Naive thymus-derived CD4-positive, alpha-beta T cell (primary cell): ENCODE measurements at regions not wholly inside any gene's neighbourhood (a gene's known extent, or its start where the extent isn't known, plus 50 kb on each side); places are given as distances from the start of the nearest gene placed in this dataset.

Source experiments
- ATAC-seq: fragments of 150-1000 bp; cut with Tn5 transposase; 2 replicates; pipeline ENCODE4 v1.10.0; 2021; ENCODE audit warnings: mild to moderate bottlenecking, moderate library complexity
- CTCF ChIA-PET: fragments of 350-600 bp; sonication (Branson Sonifier 250); formaldehyde crosslinking; loops from one replicate; lab custom pipeline; 2021; ENCODE audit warnings: antibody characterized with exemption; lab: Charles Lee
- POLR2A ChIA-PET: fragments of 350-600 bp; sonication (Branson Sonifier 250); formaldehyde crosslinking; loops from one replicate; lab custom pipeline; 2021; ENCODE audit warnings: antibody characterized with exemption, inconsistent platforms; lab: Charles Lee
- DNase-seq, 9 donors: peaks; one replicate each; pipeline versions ENCODE4 v3.0.0 to v3.0.0-alpha.2; 2020 to 2022; ENCODE audit warnings: mixed read lengths in 1 of 9
- H3K27ac ChIP-seq: one replicate; pipeline ENCODE4 v1.7.0; 2013; ENCODE audit warnings: mild to moderate bottlenecking, low read depth, low read length, moderate library complexity
- H3K27me3 ChIP-seq, 2 donors: one replicate each; pipeline ENCODE4 v1.7.0; 2013; ENCODE audit warnings: low read length in 2 of 2, mild to moderate bottlenecking in 2 of 2, moderate library complexity in 2 of 2; ENCODE audit not compliant: control insufficient read depth in 2 of 2, insufficient read depth in 2 of 2
- H3K36me3 ChIP-seq, 3 experiments: 1 replicate in 2 of 3; 2 replicates in 1 of 3; pipeline ENCODE4 v1.7.0; 2013; ENCODE audit warnings: low read length in 3 of 3, mild to moderate bottlenecking in 3 of 3, moderate library complexity in 1 of 3; ENCODE audit not compliant: insufficient read depth in 3 of 3, control insufficient read depth in 2 of 3
- H3K4me1 ChIP-seq, 2 donors: one replicate each; pipeline ENCODE4 v1.7.0; 2013; ENCODE audit warnings: low read length in 2 of 2, mild to moderate bottlenecking in 2 of 2, moderate library complexity in 1 of 2; ENCODE audit not compliant: control insufficient read depth in 2 of 2, insufficient read depth in 2 of 2
- H3K4me3 ChIP-seq: 2 replicates; pipeline ENCODE4 v1.7.0; 2013; ENCODE audit warnings: mild to moderate bottlenecking, low read length
- H3K9me3 ChIP-seq, 3 experiments: 1 replicate in 2 of 3; 2 replicates in 1 of 3; pipeline ENCODE4 v1.7.0; 2013; ENCODE audit warnings: low read length in 3 of 3; ENCODE audit not compliant: control insufficient read depth in 2 of 3
- H3K27ac Mint-ChIP-seq, 9 donors: one replicate each; pipeline ENCODE4 v1.8.0; 2020 to 2022; ENCODE audit warnings: mixed read lengths in 9 of 9, mild to moderate bottlenecking in 8 of 9, moderate library complexity in 5 of 9, inconsistent platforms in 2 of 9
- H3K27me3 Mint-ChIP-seq, 5 donors: one replicate each; pipeline ENCODE4 v1.8.0; 2021 to 2022; ENCODE audit warnings: mixed read lengths in 5 of 5, mild to moderate bottlenecking in 1 of 5
- H3K36me3 Mint-ChIP-seq, 5 donors: one replicate each; pipeline ENCODE4 v1.8.0; 2020 to 2022; ENCODE audit warnings: mixed read lengths in 5 of 5, mild to moderate bottlenecking in 3 of 5, inconsistent platforms in 1 of 5
- H3K4me1 Mint-ChIP-seq, 7 donors: one replicate each; pipeline ENCODE4 v1.8.0; 2020 to 2022; ENCODE audit warnings: mixed read lengths in 7 of 7, mild to moderate bottlenecking in 3 of 7, inconsistent platforms in 1 of 7
- H3K4me3 Mint-ChIP-seq, 10 donors: one replicate each; pipeline ENCODE4 v1.8.0; 2020 to 2022; ENCODE audit warnings: mild to moderate bottlenecking in 10 of 10, mixed read lengths in 10 of 10, moderate library complexity in 6 of 10, inconsistent platforms in 2 of 10
- H3K9me3 Mint-ChIP-seq, 11 donors: one replicate each; pipeline ENCODE4 v1.8.0; 2020 to 2022; ENCODE audit warnings: mixed read lengths in 11 of 11, mild to moderate bottlenecking in 4 of 11, inconsistent platforms in 1 of 11, moderate library complexity in 1 of 11
- intact Hi-C, 2 donors: fragments of 100-400 bp; cut with micrococcal nuclease; formaldehyde crosslinking; loops; one replicate each; pipeline ENCODE4 v1.15.1; 2023

- no peak overlapping the region for H3K4me3 Mint-ChIP-seq
- ChIA-PET POLR2A (no interaction called here), CTCF (interaction anchor here (0.6 kb wide), 1 partner anchor 170 kb away, joined by 3 read pairs; no protein-coding TSS in a partner anchor)
- DNase-seq, result no peak
- Histone ChIP-seq H3K36me3 (no peaks in the 10 kb centered on the region), H3K4me3 (no peak overlapping the region), H3K27me3 (no peaks in the 10 kb centered on the region), H3K9me3 (no peaks in the 10 kb centered on the region), H3K4me1 (no peaks in the 10 kb centered on the region), H3K27ac (no peak overlapping the region)
- intact Hi-C loops, result no loop called here
- H3K4me1 Mint-ChIP-seq, result peaks cover 0 to 5% (median 4%) of the 10 kb centered on the region in 7 donors
- no peaks in the 10 kb centered on the region for H3K36me3 Mint-ChIP-seq
- H3K27ac Mint-ChIP-seq, result no peak overlapping the region
- ATAC-seq, result no peak
- peaks cover 0 to 4% (median 0%) of the 10 kb centered on the region in 11 donors for H3K9me3 Mint-ChIP-seq
- peaks cover 0 to 7% (median 4%) of the 10 kb centered on the region in 5 donors for H3K27me3 Mint-ChIP-seq
Measured at GRCh38 chr10:43852644-43853214, 204.0 kb upstream of the ZNF32 start.

GRCh38 chr10:43852149-43852548 lies 203.5 kb upstream of the ZNF32 start:
- ChIA-PET POLR2A (no interaction called here), CTCF (no interaction called here)
- H3K27ac Mint-ChIP-seq, result peak overlapping the region in 1 of 9 donors; percentile 41
- DNase-seq (no peak), ATAC-seq (no peak)
- no peaks in the 10 kb centered on the region for H3K36me3 Mint-ChIP-seq
- intact Hi-C loops, result no loop called here
- Histone ChIP-seq H3K36me3 (no peaks in the 10 kb centered on the region), H3K27ac (no peak overlapping the region), H3K4me3 (no peak overlapping the region), H3K27me3 (no peaks in the 10 kb centered on the region), H3K9me3 (no peaks in the 10 kb centered on the region), H3K4me1 (peaks cover under 1% of the 10 kb centered on the region in 2 donors)
- H3K4me3 Mint-ChIP-seq, result no peak overlapping the region
- H3K27me3 Mint-ChIP-seq, result peaks cover 0 to 7% (median 4%) of the 10 kb centered on the region in 5 donors
- peaks cover 0 to 6% (median 0%) of the 10 kb centered on the region in 11 donors for H3K9me3 Mint-ChIP-seq
- peaks cover 0 to 11% (median 10%) of the 10 kb centered on the region in 7 donors for H3K4me1 Mint-ChIP-seq

GRCh38 chr10:43851030-43851429 lies 202.3 kb upstream of the ZNF32 start:
- no peaks in the 10 kb centered on the region for H3K36me3 Mint-ChIP-seq
- Histone ChIP-seq H3K9me3 (no peaks in the 10 kb centered on the region), H3K4me1 (peaks cover 9 to 10% of the 10 kb centered on the region in 2 donors), H3K4me3 (no peak overlapping the region), H3K27ac (no peak overlapping the region), H3K36me3 (no peaks in the 10 kb centered on the region), H3K27me3 (no peaks in the 10 kb centered on the region)
- ATAC-seq (no peak), DNase-seq (no peak)
- H3K4me3 Mint-ChIP-seq, result no peak overlapping the region
- H3K27me3 Mint-ChIP-seq, result peaks cover 0 to 7% (median 0%) of the 10 kb centered on the region in 5 donors
- H3K9me3 Mint-ChIP-seq, result peaks cover 0 to 6% (median 0%) of the 10 kb centered on the region in 11 donors
- H3K4me1 Mint-ChIP-seq, result peaks cover 9 to 22% (median 19%) of the 10 kb centered on the region in 7 donors
- intact Hi-C loops, result no loop called here
- ChIA-PET CTCF (interaction anchor here (0.7 kb wide), 1 partner anchor 60 kb away, joined by 3 read pairs; no protein-coding TSS in a partner anchor), POLR2A (no interaction called here)
- H3K27ac Mint-ChIP-seq, result no peak overlapping the region

GRCh38 chr10:43849551-43849950 lies 200.9 kb upstream of the ZNF32 start:
- Histone ChIP-seq H3K4me1 (peaks cover 9 to 12% of the 10 kb centered on the region in 2 donors), H3K4me3 (no peak overlapping the region), H3K36me3 (no peaks in the 10 kb centered on the region), H3K9me3 (no peaks in the 10 kb centered on the region), H3K27ac (no peak overlapping the region), H3K27me3 (no peaks in the 10 kb centered on the region)
- DNase-seq (no peak), ATAC-seq (no peak)
- H3K9me3 Mint-ChIP-seq, result peaks cover 0 to 6% (median 0%) of the 10 kb centered on the region in 11 donors
- no peak overlapping the region for H3K27ac Mint-ChIP-seq
- H3K4me3 Mint-ChIP-seq, result no peak overlapping the region
- H3K27me3 Mint-ChIP-seq, result peaks cover 0 to 7% (median 0%) of the 10 kb centered on the region in 5 donors
- H3K4me1 Mint-ChIP-seq, result peaks cover 13 to 37% (median 33%) of the 10 kb centered on the region in 7 donors
- ChIA-PET POLR2A (no interaction called here), CTCF (no interaction called here)
- intact Hi-C loops, result no loop called here
- H3K36me3 Mint-ChIP-seq, result no peaks in the 10 kb centered on the region

GRCh38 chr10:43846968-43847367 lies 198.3 kb upstream of the ZNF32 start:
- no peak overlapping the region for H3K4me3 ChIP-seq
- no peak overlapping the region for H3K27ac ChIP-seq
- no peaks in the 10 kb centered on the region for H3K36me3 ChIP-seq
- H3K27me3 ChIP-seq, result no peaks in the 10 kb centered on the region
- H3K4me3 Mint-ChIP-seq, result peak overlapping the region in 5 of 10 donors; percentile 59 to 88 (median 85)
- ChIA-PET POLR2A (no interaction called here), CTCF (no interaction called here)
- peaks cover 9 to 12% of the 10 kb centered on the region in 2 donors for H3K4me1 ChIP-seq
- peak overlapping the region in 7 of 9 donors; percentile 25 to 86 (median 68) for H3K27ac Mint-ChIP-seq
- no peaks in the 10 kb centered on the region for H3K9me3 ChIP-seq
- H3K4me1 Mint-ChIP-seq, result peaks cover 15 to 44% (median 34%) of the 10 kb centered on the region in 7 donors
- DNase-seq (no peak), ATAC-seq (no peak)
- H3K9me3 Mint-ChIP-seq, result peaks cover 0 to 6% (median 0%) of the 10 kb centered on the region in 11 donors
- H3K36me3 Mint-ChIP-seq, result no peaks in the 10 kb centered on the region
- intact Hi-C loops, result loop anchor here in 1 of 2 donors (1.0 kb wide), 2 partner anchors 31 to 157 kb away; no protein-coding TSS in a partner anchor
- peaks cover 0 to 4% (median 0%) of the 10 kb centered on the region in 5 donors for H3K27me3 Mint-ChIP-seq

GRCh38 chr10:43846187-43846680 lies 197.6 kb upstream of the ZNF32 start:
- intact Hi-C loops, result loop anchor here in 1 of 2 donors (1.0 kb wide), 2 partner anchors 30 to 156 kb away; no protein-coding TSS in a partner anchor
- DNase-seq (peak in 5 of 9 donors; percentile 10 to 31 (median 14)), ATAC-seq (peak; percentile 54)
- no peaks in the 10 kb centered on the region for H3K9me3 ChIP-seq
- H3K4me3 ChIP-seq, result peak overlapping the region; percentile 54
- peaks cover 0 to 6% (median 0%) of the 10 kb centered on the region in 11 donors for H3K9me3 Mint-ChIP-seq
- H3K27me3 Mint-ChIP-seq, result peaks cover 0 to 4% (median 0%) of the 10 kb centered on the region in 5 donors
- H3K4me1 Mint-ChIP-seq, result peaks cover 15 to 44% (median 34%) of the 10 kb centered on the region in 7 donors
- H3K36me3 ChIP-seq, result no peaks in the 10 kb centered on the region
- peaks cover 9 to 12% of the 10 kb centered on the region in 2 donors for H3K4me1 ChIP-seq
- ChIA-PET CTCF (no interaction called here), POLR2A (interaction anchor here (0.7 kb wide), 1 partner anchor 156 kb away, joined by 3 read pairs; no protein-coding TSS in a partner anchor)
- H3K27ac Mint-ChIP-seq, result peak overlapping the region; percentile 14 to 93 (median 83)
- no peaks in the 10 kb centered on the region for H3K27me3 ChIP-seq
- H3K27ac ChIP-seq, result peak overlapping the region; percentile 36
- no peaks in the 10 kb centered on the region for H3K36me3 Mint-ChIP-seq
- H3K4me3 Mint-ChIP-seq, result peak overlapping the region; percentile 61 to 88 (median 82)
